GM12892 (cell line): ENCODE measurements at regions not wholly inside any gene's neighbourhood (a gene's known extent, or its start where the extent isn't known, plus 50 kb on each side); places are given as distances from the start of the nearest gene placed in this dataset.

ENCODE experiments used
- DNase-seq: peaks from one replicate; pipeline ENCODE4 v3.0.0; 2011; ENCODE audit not compliant: insufficient read length
- FAIRE-seq: peaks from 2 replicates; lab custom pipeline; 2011; peaks lifted over from hg19 to GRCh38; lab: Jason Lieb, UNC
- POLR2A ChIP-seq: IDR thresholded peaks from 2 replicates; pipeline ENCODE4 v1.6.1; 2011; ENCODE audit warnings: low read depth, low read length, control low read depth
- POLR2AphosphoS5 ChIP-seq: IDR thresholded peaks from 2 replicates; pipeline ENCODE4 v1.6.1; 2011; ENCODE audit warnings: low read depth, low read length, control low read depth
- TAF1 ChIP-seq: IDR thresholded peaks from 2 replicates; pipeline ENCODE4 v1.6.1; 2011; ENCODE audit warnings: low read depth, mild to moderate bottlenecking, control low read depth, low read length, borderline replicate concordance

- no peak for TF ChIP-seq POLR2A
- no peak for TF ChIP-seq TAF1
- no peak for TF ChIP-seq POLR2AphosphoS5
- FAIRE-seq (no peak), DNase-seq (no peak)
These were observed 408.2 kb upstream of the THBS1 start for GRCh38 chr15:39172380-39173281.

GRCh38 chr15:39173426-39173825 lies 407.5 kb upstream of the THBS1 start:
- TF ChIP-seq POLR2AphosphoS5 (no peak), POLR2A (no peak), TAF1 (no peak)
- DNase-seq (no peak), FAIRE-seq (no peak)

GRCh38 chr15:39174332-39174731 lies 406.5 kb upstream of the THBS1 start:
- TF ChIP-seq POLR2A (no peak), POLR2AphosphoS5 (no peak), TAF1 (no peak)
- FAIRE-seq (no peak), DNase-seq (no peak)

- FAIRE-seq (no peak), DNase-seq (no peak)
- TF ChIP-seq POLR2A (no peak), POLR2AphosphoS5 (no peak), TAF1 (no peak)
These were observed 404.8 kb upstream of the THBS1 start for GRCh38 chr15:39176030-39176429.

GRCh38 chr15:39177561-39177960 lies 403.3 kb upstream of the THBS1 start:
- TF ChIP-seq POLR2AphosphoS5 (no peak), POLR2A (no peak), TAF1 (no peak)
- FAIRE-seq (no peak), DNase-seq (no peak)

GRCh38 chr15:39180030-39180429 lies 400.8 kb upstream of the THBS1 start:
- TF ChIP-seq TAF1 (no peak), POLR2A (no peak), POLR2AphosphoS5 (no peak)
- DNase-seq (no peak), FAIRE-seq (no peak)

GRCh38 chr15:39180483-39180933 lies 400.4 kb upstream of the THBS1 start:
- TF ChIP-seq POLR2A (no peak), POLR2AphosphoS5 (no peak), TAF1 (no peak)
- no peak for DNase-seq
- FAIRE-seq: no peak

GRCh38 chr15:39181056-39181747 lies 399.7 kb upstream of the THBS1 start:
- no peak for FAIRE-seq
- DNase-seq: no peak
- no peak for TF ChIP-seq POLR2A
- TF ChIP-seq POLR2AphosphoS5: no peak
- TF ChIP-seq TAF1: no peak

- no peak for TF ChIP-seq POLR2AphosphoS5
- no peak for FAIRE-seq
- DNase-seq: no peak
These were observed 398.9 kb upstream of the THBS1 start for GRCh38 chr15:39181940-39182339.

GRCh38 chr15:39183164-39183881 lies 397.6 kb upstream of the THBS1 start:
- no peak for DNase-seq
- TF ChIP-seq TAF1: no peak
- no peak for TF ChIP-seq POLR2AphosphoS5
- no peak for TF ChIP-seq POLR2A
- no peak for FAIRE-seq

- no peak for DNase-seq
- no peak for FAIRE-seq
- no peak for TF ChIP-seq TAF1
- no peak for TF ChIP-seq POLR2A
- no peak for TF ChIP-seq POLR2AphosphoS5
These were observed 396.0 kb upstream of the THBS1 start for GRCh38 chr15:39184701-39185390.

GRCh38 chr15:39188314-39188713 lies 392.6 kb upstream of the THBS1 start:
- no peak for FAIRE-seq
- TF ChIP-seq POLR2A (no peak), TAF1 (no peak)
- DNase-seq: no peak
